Suppressor macrophage treated with lipopolysaccharide for 1 hour (primary cell): ENCODE measurements at regions not wholly inside any gene's neighbourhood (a gene's known extent, or its start where the extent isn't known, plus 50 kb on each side); places are given as distances from the start of the nearest gene placed in this dataset.
"Not testable (repeated sequence)": the region's sequence is repeated elsewhere in the genome, so short reads cannot be mapped to it uniquely, and the experiment has no call there.

Experiments used
- DNase-seq, 3 donors: peaks; one replicate each; pipeline ENCODE4 v3.0.0-alpha.2; 2020 to 2022

GRCh38 chr5:165031371-165031770 is 1526.0 kb downstream of the MAT2B start:
- DNase-seq: no peak

GRCh38 chr5:165035520-165035919 is 1530.1 kb downstream of the MAT2B start:
- no peak for DNase-seq

GRCh38 chr5:165039748-165040147 is 1534.3 kb downstream of the MAT2B start:
- no peak for DNase-seq

- not testable (repeated sequence) for DNase-seq
Measured at GRCh38 chr5:165045941-165046340, 1540.5 kb downstream of the MAT2B start.

- DNase-seq: no peak
Measured at GRCh38 chr5:165055476-165055875, 1550.1 kb downstream of the MAT2B start.

- no peak for DNase-seq
Measured at GRCh38 chr5:165057145-165057544, 1551.7 kb downstream of the MAT2B start.

- DNase-seq: no peak
Measured at GRCh38 chr5:165066751-165067385, 1561.4 kb downstream of the MAT2B start.

- DNase-seq: peak in 2 of 3 donors; percentile 6 to 23
Measured at GRCh38 chr5:165076686-165077085, 1571.3 kb downstream of the MAT2B start.

GRCh38 chr5:165079389-165079788 is 1574.0 kb downstream of the MAT2B start:
- no peak for DNase-seq

- DNase-seq: no peak
Measured at GRCh38 chr5:165083394-165083793, 1578.0 kb downstream of the MAT2B start.

- DNase-seq: no peak
Measured at GRCh38 chr5:165086465-165086864, 1581.0 kb downstream of the MAT2B start.

GRCh38 chr5:165094782-165095181 is 1589.4 kb downstream of the MAT2B start:
- DNase-seq: no peak

GRCh38 chr5:165101709-165102108 is 1596.3 kb downstream of the MAT2B start:
- DNase-seq: no peak

GRCh38 chr5:165104611-165105010 is 1599.2 kb downstream of the MAT2B start:
- no peak for DNase-seq

- no peak for DNase-seq
Measured at GRCh38 chr5:165108809-165109208, 1603.4 kb downstream of the MAT2B start.

GRCh38 chr5:165119175-165119574 is 1613.8 kb downstream of the MAT2B start:
- DNase-seq: no peak

GRCh38 chr5:165126598-165126997 is 1621.2 kb downstream of the MAT2B start:
- no peak for DNase-seq

- DNase-seq: peak; percentile 52 to 92 (median 89)
Measured at GRCh38 chr5:165127941-165128340, 1622.5 kb downstream of the MAT2B start.

GRCh38 chr5:165130656-165131055 is 1625.2 kb downstream of the MAT2B start:
- no peak for DNase-seq

- DNase-seq: no peak
Measured at GRCh38 chr5:165134155-165134554, 1628.7 kb downstream of the MAT2B start.

- DNase-seq: no peak
Measured at GRCh38 chr5:165135565-165135964, 1630.1 kb downstream of the MAT2B start.

- DNase-seq: no peak
Measured at GRCh38 chr5:165137701-165138100, 1632.3 kb downstream of the MAT2B start.

- DNase-seq: no peak
Measured at GRCh38 chr5:165138236-165138635, 1632.8 kb downstream of the MAT2B start.

- DNase-seq: peak; percentile 11 to 71 (median 61)
Measured at GRCh38 chr5:165139262-165139661, 1633.8 kb downstream of the MAT2B start.

- DNase-seq: peak; percentile 45 to 83 (median 82)
Measured at GRCh38 chr5:165139721-165140120, 1634.3 kb downstream of the MAT2B start.
